ENCODE measurements at regions not wholly inside any gene's neighbourhood (a gene's known extent, or its start where the extent isn't known, plus 50 kb on each side); places are given as distances from the start of the nearest gene placed in this dataset.

- H3K4me3 ChIP-seq (ENCODE audit: low read depth, low read length) = no peak overlapping the region
- no peak for DNase-seq
- in situ Hi-C loops (cut with HindIII; ENCODE audit: low pct_ligation_motif_present, low sequenced_read_pairs) = no loop called here
- no peak for TF ChIP-seq CTCF (IDR thresholded peaks at IDR 0.05; ENCODE audit: low read depth, low read length, missing control alignments)
- H3K27me3 ChIP-seq (replicated peaks) = no peaks in the 10 kb centered on the region
- no peaks in the 10 kb centered on the region for H3K36me3 ChIP-seq (replicated peaks)
- H3K27ac ChIP-seq = no peak overlapping the region
Measured at GRCh38 chr3:182179631-182180030, 467.9 kb downstream of the SOX2 start.

DNA sequence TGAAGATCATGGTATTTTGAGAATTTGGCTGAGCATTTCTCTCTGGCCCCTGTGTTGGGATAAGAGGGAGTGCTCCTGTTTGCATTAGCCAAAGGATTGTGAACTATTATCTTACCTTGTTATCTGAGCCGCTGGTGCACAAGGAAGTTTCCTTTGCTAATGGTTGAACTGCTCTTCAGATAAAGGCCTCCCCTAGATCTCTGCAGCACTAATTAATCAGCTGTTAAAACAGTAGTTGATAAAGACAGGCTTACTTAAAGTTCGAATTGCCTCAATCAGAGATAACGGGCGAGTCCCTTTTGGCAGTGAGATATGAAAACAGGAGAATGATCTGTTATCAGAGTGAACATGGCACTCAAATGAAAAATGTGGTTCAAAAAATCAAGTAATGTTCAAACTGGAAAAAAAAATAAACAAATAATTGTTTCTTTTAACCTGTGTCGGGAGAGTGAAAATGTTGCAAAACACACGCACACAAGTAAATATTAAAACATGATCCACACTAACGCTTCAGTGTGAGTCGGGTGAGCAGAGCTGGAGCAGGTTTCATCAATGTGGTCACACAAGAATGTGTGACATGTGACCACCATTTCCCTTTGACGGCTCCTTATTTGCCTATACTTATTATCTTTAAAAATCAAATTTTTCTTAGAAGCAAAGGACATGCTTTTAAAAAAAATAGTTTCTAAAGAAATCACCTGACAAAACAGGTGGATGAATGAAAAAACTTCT is 469.1 kb downstream of the SOX2 start:
- in situ Hi-C loops (cut with HindIII; ENCODE audit: low pct_ligation_motif_present, low sequenced_read_pairs) = no loop called here
- no peaks in the 10 kb centered on the region for H3K36me3 ChIP-seq (replicated peaks)
- no peak for DNase-seq
- no peaks in the 10 kb centered on the region for H3K27me3 ChIP-seq (replicated peaks)
- H3K4me3 ChIP-seq (ENCODE audit: low read depth, low read length) = no peak overlapping the region
- TF ChIP-seq CTCF (IDR thresholded peaks at IDR 0.05; ENCODE audit: low read depth, low read length, missing control alignments) = no peak
- no peak overlapping the region for H3K27ac ChIP-seq

DNA sequence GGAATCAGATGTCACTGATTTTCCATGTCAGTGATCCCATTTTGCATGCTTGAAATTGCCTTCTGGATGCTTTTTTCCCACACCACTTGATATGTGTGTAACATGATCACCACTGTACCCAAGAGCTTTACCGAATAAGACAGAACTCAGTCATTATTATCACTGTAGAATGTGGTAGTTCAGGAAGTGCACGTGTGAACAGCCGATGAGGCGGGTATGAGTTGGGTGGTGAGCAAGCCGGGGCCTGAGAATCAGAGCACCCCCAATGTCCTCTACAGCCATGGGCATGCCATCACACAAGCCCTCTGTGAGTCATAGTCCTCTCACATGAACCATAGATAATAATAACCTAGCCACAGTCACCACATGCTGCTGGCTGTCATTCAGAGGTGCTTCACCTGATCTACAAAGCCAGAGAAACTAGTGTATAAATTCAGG is 470.8 kb downstream of the SOX2 start:
- Histone ChIP-seq H3K27ac (no peak overlapping the region), H3K36me3 (replicated peaks) (no peaks in the 10 kb centered on the region), H3K4me3 (ENCODE audit: low read depth, low read length) (no peak overlapping the region), H3K27me3 (replicated peaks) (no peaks in the 10 kb centered on the region)
- in situ Hi-C loops (cut with HindIII; ENCODE audit: low pct_ligation_motif_present, low sequenced_read_pairs) = no loop called here
- DNase-seq = no peak
- no peak for TF ChIP-seq CTCF (IDR thresholded peaks at IDR 0.05; ENCODE audit: low read depth, low read length, missing control alignments)

GRCh38 chr3:182183716-182184430 is 472.1 kb downstream of the SOX2 start:
- in situ Hi-C loops (cut with HindIII; ENCODE audit: low pct_ligation_motif_present, low sequenced_read_pairs) = no loop called here
- no peak for TF ChIP-seq CTCF (IDR thresholded peaks at IDR 0.05; ENCODE audit: low read depth, low read length, missing control alignments)
- no peak for DNase-seq
- no peaks in the 10 kb centered on the region for H3K36me3 ChIP-seq (replicated peaks)
- H3K27me3 ChIP-seq (replicated peaks) = no peaks in the 10 kb centered on the region
- no peak overlapping the region for H3K4me3 ChIP-seq (ENCODE audit: low read depth, low read length)
- no peak overlapping the region for H3K27ac ChIP-seq

DNA sequence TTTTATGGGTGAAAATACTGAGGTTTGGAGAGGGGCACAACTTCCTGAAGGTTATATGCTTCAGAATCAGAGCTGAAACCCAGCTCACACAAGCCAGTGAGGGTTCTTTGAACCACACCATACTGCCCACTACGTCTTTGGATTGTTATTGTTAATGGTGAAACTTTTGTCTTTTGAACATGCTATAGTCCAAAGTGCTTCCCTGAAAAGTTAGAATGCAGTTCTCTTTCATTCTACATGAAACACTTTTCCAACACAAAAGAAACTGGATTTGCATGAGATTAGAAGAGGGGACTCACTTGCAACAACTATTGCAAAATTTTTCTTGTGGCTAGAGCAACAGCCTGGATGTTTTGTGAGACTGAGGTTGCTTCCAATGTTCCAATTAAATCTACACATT is 473.6 kb downstream of the SOX2 start:
- TF ChIP-seq CTCF (IDR thresholded peaks at IDR 0.05; ENCODE audit: low read depth, low read length, missing control alignments) = no peak
- no peak for DNase-seq
- Histone ChIP-seq H3K27ac (no peak overlapping the region), H3K27me3 (replicated peaks) (no peaks in the 10 kb centered on the region), H3K36me3 (replicated peaks) (no peaks in the 10 kb centered on the region), H3K4me3 (ENCODE audit: low read depth, low read length) (no peak overlapping the region)
- in situ Hi-C loops (cut with HindIII; ENCODE audit: low pct_ligation_motif_present, low sequenced_read_pairs) = no loop called here
